ENCODE measurements at regions not wholly inside any gene's neighbourhood (a gene's known extent, or its start where the extent isn't known, plus 50 kb on each side); places are given as distances from the start of the nearest gene placed in this dataset.

DNA sequence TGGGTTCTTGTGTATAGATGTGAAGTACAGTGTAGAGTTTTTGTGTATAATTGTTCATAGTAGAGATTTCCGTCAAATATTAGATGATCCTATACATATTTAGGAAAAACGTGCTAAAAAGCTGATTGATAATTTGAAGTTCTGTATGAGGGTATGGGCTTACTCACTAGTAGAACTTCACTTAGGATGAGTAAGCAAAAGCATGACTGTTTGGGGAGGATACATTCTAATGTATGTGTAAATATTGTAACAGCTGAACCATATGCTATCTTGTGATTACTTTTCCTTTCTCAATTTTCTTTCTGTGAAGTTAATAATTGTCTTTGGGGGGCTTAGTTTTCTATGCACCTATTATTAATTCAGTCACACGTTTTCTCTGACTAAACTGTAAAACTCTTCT lies 53.2 kb upstream of the PDK4 start:
- H3K4me3 Mint-ChIP-seq (ENCODE audit: unreplicated experiment), result no peak overlapping the region
- no peaks in the 10 kb centered on the region for H3K4me1 Mint-ChIP-seq (ENCODE audit: low read depth, unreplicated experiment)
- H3K36me3 Mint-ChIP-seq (ENCODE audit: unreplicated experiment), result no peaks in the 10 kb centered on the region
- H3K9me3 Mint-ChIP-seq (ENCODE audit: unreplicated experiment), result no peaks in the 10 kb centered on the region
- no peak overlapping the region for H3K27ac Mint-ChIP-seq (ENCODE audit: unreplicated experiment)
- no peaks in the 10 kb centered on the region for H3K27me3 Mint-ChIP-seq (ENCODE audit: unreplicated experiment)
- TF ChIP-seq, protein P1, sequence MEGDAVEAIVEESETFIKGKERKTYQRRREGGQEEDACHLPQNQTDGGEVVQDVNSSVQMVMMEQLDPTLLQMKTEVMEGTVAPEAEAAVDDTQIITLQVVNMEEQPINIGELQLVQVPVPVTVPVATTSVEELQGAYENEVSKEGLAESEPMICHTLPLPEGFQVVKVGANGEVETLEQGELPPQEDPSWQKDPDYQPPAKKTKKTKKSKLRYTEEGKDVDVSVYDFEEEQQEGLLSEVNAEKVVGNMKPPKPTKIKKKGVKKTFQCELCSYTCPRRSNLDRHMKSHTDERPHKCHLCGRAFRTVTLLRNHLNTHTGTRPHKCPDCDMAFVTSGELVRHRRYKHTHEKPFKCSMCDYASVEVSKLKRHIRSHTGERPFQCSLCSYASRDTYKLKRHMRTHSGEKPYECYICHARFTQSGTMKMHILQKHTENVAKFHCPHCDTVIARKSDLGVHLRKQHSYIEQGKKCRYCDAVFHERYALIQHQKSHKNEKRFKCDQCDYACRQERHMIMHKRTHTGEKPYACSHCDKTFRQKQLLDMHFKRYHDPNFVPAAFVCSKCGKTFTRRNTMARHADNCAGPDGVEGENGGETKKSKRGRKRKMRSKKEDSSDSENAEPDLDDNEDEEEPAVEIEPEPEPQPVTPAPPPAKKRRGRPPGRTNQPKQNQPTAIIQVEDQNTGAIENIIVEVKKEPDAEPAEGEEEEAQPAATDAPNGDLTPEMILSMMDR (IDR thresholded peaks at IDR 0.05; ENCODE audit: partially characterized antibody, unreplicated experiment), result no peak
- DNase-seq, result no peak

DNA sequence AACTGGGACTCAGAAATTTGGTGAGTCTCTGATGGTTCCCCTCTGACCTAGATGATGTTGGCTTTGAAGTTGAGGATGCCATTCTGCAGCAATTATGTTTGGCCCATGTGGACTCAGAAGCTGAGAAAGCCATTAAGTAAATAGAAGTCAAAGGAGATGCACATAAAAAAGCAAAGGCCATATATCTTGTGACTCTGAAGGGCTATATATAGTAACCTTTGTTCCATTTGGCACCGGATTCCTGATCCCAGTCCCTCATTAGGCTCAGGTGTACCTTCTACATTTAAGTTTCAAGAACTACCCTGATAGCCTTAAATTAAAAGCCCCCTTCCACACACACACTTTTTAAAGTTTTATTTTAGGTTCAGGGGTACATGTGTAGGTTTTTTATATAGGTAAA lies 50.0 kb upstream of the PDK4 start:
- Mint-ChIP-seq H3K27ac (ENCODE audit: unreplicated experiment) (no peak overlapping the region), H3K4me1 (ENCODE audit: low read depth, unreplicated experiment) (no peaks in the 10 kb centered on the region), H3K4me3 (ENCODE audit: unreplicated experiment) (no peak overlapping the region)

More for the DNA sequence above, 50.0 kb upstream of the PDK4 start:
- no peak for DNase-seq
- Mint-ChIP-seq H3K27me3 (ENCODE audit: unreplicated experiment) (no peaks in the 10 kb centered on the region), H3K36me3 (ENCODE audit: unreplicated experiment) (no peaks in the 10 kb centered on the region), H3K9me3 (ENCODE audit: unreplicated experiment) (peaks cover 2% of the 10 kb centered on the region)
- TF ChIP-seq, protein P1 (IDR thresholded peaks at IDR 0.05; ENCODE audit: partially characterized antibody, unreplicated experiment), result no peak
